ENCODE measurements at regions not wholly inside any gene's neighbourhood (a gene's known extent, or its start where the extent isn't known, plus 50 kb on each side); places are given as distances from the start of the nearest gene placed in this dataset.

DNA sequence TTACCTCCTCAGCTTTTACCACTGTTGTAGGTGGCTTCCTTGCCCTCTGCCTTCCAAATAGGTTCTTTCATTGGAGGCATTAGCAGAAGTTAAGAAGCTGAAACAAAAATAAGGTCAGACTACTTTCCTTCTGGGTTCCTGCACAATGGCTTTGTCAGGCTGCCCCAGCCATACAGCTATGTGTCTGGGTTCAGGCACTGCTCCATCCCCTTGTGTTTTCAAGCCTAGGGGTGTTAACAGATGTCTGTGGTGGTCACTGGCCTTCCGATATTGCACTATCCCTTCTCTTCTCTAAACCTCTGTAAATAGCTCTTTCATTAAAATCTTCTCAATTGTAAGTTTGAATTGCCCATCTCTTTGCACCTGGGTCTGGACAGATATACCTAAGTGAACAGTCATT lies 728.9 kb downstream of the SLC16A7 start:
- TF ChIP-seq POLR2A (IDR thresholded peaks at IDR 0.05) = no peak
- TF ChIP-seq, protein P1, sequence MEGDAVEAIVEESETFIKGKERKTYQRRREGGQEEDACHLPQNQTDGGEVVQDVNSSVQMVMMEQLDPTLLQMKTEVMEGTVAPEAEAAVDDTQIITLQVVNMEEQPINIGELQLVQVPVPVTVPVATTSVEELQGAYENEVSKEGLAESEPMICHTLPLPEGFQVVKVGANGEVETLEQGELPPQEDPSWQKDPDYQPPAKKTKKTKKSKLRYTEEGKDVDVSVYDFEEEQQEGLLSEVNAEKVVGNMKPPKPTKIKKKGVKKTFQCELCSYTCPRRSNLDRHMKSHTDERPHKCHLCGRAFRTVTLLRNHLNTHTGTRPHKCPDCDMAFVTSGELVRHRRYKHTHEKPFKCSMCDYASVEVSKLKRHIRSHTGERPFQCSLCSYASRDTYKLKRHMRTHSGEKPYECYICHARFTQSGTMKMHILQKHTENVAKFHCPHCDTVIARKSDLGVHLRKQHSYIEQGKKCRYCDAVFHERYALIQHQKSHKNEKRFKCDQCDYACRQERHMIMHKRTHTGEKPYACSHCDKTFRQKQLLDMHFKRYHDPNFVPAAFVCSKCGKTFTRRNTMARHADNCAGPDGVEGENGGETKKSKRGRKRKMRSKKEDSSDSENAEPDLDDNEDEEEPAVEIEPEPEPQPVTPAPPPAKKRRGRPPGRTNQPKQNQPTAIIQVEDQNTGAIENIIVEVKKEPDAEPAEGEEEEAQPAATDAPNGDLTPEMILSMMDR (IDR thresholded peaks at IDR 0.05) = no peak
